HepG2 (cell line): ENCODE measurements at regions not wholly inside any gene's neighbourhood (a gene's known extent, or its start where the extent isn't known, plus 50 kb on each side); places are given as distances from the start of the nearest gene placed in this dataset.

Experiments used
- CCAR2 ChIP-seq: fragments of 200-400 bp; formaldehyde crosslinking; optimal IDR thresholded peaks from 2 replicates; pipeline ENCODE3; 2018; ENCODE audit warnings: low read depth, mild to moderate bottlenecking, low read length, moderate library complexity
- FOXJ3 ChIP-seq: sonication (generic); formaldehyde crosslinking; IDR thresholded peaks from 2 replicates; pipeline ENCODE4 v1.4.0; 2020; ENCODE audit warnings: missing genetic modification reagents, mild to moderate bottlenecking, borderline replicate concordance
- HMGA1 ChIP-seq: sonication (generic); formaldehyde crosslinking; conservative IDR thresholded peaks from 2 replicates; pipeline ENCODE4 v1.4.0; 2020; ENCODE audit warnings: missing genetic modification reagents
- MYNN ChIP-seq: sonication (generic); formaldehyde crosslinking; IDR thresholded peaks from 2 replicates; pipeline ENCODE4 v1.4.0; 2020; ENCODE audit warnings: mild to moderate bottlenecking, low read depth, missing genetic modification reagents
- NBN ChIP-seq: fragments of 450-650 bp; conservative IDR thresholded peaks from 2 replicates; pipeline ENCODE4 v1.6.1; 2017
- NFKBIZ ChIP-seq: IDR thresholded peaks from 2 replicates; pipeline ENCODE4 v1.6.1; 2018; ENCODE audit warnings: missing genetic modification reagents, missing compliant biosample characterization
- NFYB ChIP-seq: sonication (generic); formaldehyde crosslinking; IDR thresholded peaks from 2 replicates; pipeline ENCODE4 v1.4.0; 2020; ENCODE audit warnings: missing genetic modification reagents
- RFX5 ChIP-seq: IDR thresholded peaks from 2 replicates; pipeline ENCODE4 v1.6.1; 2011; ENCODE audit warnings: low read depth, low read length, improper control_type of control experiment
- STAT5B ChIP-seq: sonication (generic); formaldehyde crosslinking; IDR thresholded peaks from 2 replicates; pipeline ENCODE4 v1.4.0; 2020; ENCODE audit warnings: missing genetic modification reagents
- ZFP36 ChIP-seq: fragments of 150-350 bp; IDR thresholded peaks from 2 replicates; pipeline ENCODE4 v1.6.1; 2018; ENCODE audit warnings: borderline replicate concordance, low read length, low read depth; ENCODE audit not compliant: partially characterized antibody
- ZNF282 ChIP-seq: fragments of 450-650 bp; IDR thresholded peaks from 2 replicates; pipeline ENCODE4 v1.6.1; 2018; ENCODE audit not compliant: partially characterized antibody
- ZNF614 ChIP-seq: IDR thresholded peaks from 2 replicates; pipeline ENCODE4 v1.6.1; 2018; ENCODE audit warnings: missing biosample characterization, missing genetic modification reagents, inconsistent platforms, borderline replicate concordance
- ZNF652 ChIP-seq: IDR thresholded peaks from 2 replicates; pipeline ENCODE4 v1.6.1; 2016; ENCODE audit warnings: low read depth, borderline replicate concordance
- ZNF660 ChIP-seq: sonication (generic); formaldehyde crosslinking; IDR thresholded peaks from 2 replicates; pipeline ENCODE4 v1.5.1; 2020; ENCODE audit warnings: mild to moderate bottlenecking, low read depth, missing genetic modification reagents, borderline replicate concordance
- TF ChIP-seq, protein P1 (sequence below): sonication (generic); formaldehyde crosslinking; IDR thresholded peaks from 2 replicates; pipeline ENCODE4 v1.4.0; 2020; ENCODE audit warnings: missing genetic modification reagents
- TF ChIP-seq, protein P2 (sequence below): sonication (generic); formaldehyde crosslinking; IDR thresholded peaks from 2 replicates; pipeline ENCODE4 v1.8.1; 2023; ENCODE audit warnings: mild to moderate bottlenecking, missing genetic modification reagents
- TF ChIP-seq, protein P3 (sequence below): sonication (generic); formaldehyde crosslinking; IDR thresholded peaks from 2 replicates; pipeline ENCODE4 v1.8.1; 2023; ENCODE audit warnings: missing genetic modification reagents, mild to moderate bottlenecking, borderline replicate concordance
- TF ChIP-seq, protein P4 (sequence below): IDR thresholded peaks from 2 replicates; pipeline ENCODE4 v1.6.1; 2016; ENCODE audit warnings: low read depth, missing genetic modification reagents, missing compliant biosample characterization

DNA sequence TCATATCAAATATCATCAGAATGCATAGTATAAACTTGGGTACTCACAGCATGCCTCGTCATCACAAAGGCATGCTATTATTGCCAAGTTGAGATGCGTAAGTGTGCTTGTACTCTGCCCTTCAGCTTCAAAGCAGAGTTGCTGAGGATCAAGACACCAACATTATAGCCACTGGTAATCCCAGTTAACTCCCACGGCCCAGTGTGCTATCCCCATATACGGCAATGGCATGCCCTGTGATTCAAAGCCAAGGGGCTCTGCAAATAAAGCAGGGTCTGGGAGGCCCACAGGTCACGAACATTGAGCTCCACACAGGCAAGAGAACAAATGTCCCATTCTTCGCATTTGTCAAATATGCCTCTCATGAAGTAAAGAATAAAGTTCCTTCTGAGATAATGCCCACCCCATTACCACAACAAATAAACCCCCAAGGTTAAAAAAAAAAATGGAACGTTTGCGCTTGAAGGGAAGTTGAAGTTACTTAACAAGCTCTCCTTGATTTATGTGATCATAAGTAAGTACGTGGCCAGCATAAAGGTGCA is 298.1 kb upstream of the NECTIN3 start (continued):
- TF ChIP-seq ZNF660 (no peak), ZNF652 (CRISPR knock-in tag) (peak; percentile 78), ZNF282 (no peak), ZFP36 (peak; percentile 82), ZNF614 (CRISPR knock-in tag) (peak; percentile 79), STAT5B (CRISPR knock-in tag) (no peak), MYNN (CRISPR knock-in tag) (no peak), NFKBIZ (peak; percentile 88; the same call in 1 of the 2 replicates), NFYB (CRISPR knock-in tag) (no peak), FOXJ3 (peak; percentile 95; the same call in 1 of the 2 replicates), CCAR2 (no peak), RFX5 (no peak), HMGA1 (CRISPR knock-in tag) (no peak), NBN (no peak)
- TF ChIP-seq, protein P1, sequence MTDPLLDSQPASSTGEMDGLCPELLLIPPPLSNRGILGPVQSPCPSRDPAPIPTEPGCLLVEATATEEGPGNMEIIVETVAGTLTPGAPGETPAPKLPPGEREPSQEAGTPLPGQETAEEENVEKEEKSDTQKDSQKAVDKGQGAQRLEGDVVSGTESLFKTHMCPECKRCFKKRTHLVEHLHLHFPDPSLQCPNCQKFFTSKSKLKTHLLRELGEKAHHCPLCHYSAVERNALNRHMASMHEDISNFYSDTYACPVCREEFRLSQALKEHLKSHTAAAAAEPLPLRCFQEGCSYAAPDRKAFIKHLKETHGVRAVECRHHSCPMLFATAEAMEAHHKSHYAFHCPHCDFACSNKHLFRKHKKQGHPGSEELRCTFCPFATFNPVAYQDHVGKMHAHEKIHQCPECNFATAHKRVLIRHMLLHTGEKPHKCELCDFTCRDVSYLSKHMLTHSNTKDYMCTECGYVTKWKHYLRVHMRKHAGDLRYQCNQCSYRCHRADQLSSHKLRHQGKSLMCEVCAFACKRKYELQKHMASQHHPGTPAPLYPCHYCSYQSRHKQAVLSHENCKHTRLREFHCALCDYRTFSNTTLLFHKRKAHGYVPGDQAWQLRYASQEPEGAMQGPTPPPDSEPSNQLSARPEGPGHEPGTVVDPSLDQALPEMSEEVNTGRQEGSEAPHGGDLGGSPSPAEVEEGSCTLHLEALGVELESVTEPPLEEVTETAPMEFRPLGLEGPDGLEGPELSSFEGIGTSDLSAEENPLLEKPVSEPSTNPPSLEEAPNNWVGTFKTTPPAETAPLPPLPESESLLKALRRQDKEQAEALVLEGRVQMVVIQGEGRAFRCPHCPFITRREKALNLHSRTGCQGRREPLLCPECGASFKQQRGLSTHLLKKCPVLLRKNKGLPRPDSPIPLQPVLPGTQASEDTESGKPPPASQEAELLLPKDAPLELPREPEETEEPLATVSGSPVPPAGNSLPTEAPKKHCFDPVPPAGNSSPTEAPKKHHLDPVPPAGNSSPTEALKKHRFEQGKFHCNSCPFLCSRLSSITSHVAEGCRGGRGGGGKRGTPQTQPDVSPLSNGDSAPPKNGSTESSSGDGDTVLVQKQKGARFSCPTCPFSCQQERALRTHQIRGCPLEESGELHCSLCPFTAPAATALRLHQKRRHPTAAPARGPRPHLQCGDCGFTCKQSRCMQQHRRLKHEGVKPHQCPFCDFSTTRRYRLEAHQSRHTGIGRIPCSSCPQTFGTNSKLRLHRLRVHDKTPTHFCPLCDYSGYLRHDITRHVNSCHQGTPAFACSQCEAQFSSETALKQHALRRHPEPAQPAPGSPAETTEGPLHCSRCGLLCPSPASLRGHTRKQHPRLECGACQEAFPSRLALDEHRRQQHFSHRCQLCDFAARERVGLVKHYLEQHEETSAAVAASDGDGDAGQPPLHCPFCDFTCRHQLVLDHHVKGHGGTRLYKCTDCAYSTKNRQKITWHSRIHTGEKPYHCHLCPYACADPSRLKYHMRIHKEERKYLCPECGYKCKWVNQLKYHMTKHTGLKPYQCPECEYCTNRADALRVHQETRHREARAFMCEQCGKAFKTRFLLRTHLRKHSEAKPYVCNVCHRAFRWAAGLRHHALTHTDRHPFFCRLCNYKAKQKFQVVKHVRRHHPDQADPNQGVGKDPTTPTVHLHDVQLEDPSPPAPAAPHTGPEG (CRISPR knock-in tag), result no peak
- TF ChIP-seq, protein P2, sequence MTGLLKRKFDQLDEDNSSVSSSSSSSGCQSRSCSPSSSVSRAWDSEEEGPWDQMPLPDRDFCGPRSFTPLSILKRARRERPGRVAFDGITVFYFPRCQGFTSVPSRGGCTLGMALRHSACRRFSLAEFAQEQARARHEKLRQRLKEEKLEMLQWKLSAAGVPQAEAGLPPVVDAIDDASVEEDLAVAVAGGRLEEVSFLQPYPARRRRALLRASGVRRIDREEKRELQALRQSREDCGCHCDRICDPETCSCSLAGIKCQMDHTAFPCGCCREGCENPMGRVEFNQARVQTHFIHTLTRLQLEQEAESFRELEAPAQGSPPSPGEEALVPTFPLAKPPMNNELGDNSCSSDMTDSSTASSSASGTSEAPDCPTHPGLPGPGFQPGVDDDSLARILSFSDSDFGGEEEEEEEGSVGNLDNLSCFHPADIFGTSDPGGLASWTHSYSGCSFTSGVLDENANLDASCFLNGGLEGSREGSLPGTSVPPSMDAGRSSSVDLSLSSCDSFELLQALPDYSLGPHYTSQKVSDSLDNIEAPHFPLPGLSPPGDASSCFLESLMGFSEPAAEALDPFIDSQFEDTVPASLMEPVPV (CRISPR knock-in tag), result no peak
- TF ChIP-seq, protein P3, sequence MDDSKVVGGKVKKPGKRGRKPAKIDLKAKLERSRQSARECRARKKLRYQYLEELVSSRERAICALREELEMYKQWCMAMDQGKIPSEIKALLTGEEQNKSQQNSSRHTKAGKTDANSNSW (CRISPR knock-in tag), result no peak
- TF ChIP-seq, protein P4, sequence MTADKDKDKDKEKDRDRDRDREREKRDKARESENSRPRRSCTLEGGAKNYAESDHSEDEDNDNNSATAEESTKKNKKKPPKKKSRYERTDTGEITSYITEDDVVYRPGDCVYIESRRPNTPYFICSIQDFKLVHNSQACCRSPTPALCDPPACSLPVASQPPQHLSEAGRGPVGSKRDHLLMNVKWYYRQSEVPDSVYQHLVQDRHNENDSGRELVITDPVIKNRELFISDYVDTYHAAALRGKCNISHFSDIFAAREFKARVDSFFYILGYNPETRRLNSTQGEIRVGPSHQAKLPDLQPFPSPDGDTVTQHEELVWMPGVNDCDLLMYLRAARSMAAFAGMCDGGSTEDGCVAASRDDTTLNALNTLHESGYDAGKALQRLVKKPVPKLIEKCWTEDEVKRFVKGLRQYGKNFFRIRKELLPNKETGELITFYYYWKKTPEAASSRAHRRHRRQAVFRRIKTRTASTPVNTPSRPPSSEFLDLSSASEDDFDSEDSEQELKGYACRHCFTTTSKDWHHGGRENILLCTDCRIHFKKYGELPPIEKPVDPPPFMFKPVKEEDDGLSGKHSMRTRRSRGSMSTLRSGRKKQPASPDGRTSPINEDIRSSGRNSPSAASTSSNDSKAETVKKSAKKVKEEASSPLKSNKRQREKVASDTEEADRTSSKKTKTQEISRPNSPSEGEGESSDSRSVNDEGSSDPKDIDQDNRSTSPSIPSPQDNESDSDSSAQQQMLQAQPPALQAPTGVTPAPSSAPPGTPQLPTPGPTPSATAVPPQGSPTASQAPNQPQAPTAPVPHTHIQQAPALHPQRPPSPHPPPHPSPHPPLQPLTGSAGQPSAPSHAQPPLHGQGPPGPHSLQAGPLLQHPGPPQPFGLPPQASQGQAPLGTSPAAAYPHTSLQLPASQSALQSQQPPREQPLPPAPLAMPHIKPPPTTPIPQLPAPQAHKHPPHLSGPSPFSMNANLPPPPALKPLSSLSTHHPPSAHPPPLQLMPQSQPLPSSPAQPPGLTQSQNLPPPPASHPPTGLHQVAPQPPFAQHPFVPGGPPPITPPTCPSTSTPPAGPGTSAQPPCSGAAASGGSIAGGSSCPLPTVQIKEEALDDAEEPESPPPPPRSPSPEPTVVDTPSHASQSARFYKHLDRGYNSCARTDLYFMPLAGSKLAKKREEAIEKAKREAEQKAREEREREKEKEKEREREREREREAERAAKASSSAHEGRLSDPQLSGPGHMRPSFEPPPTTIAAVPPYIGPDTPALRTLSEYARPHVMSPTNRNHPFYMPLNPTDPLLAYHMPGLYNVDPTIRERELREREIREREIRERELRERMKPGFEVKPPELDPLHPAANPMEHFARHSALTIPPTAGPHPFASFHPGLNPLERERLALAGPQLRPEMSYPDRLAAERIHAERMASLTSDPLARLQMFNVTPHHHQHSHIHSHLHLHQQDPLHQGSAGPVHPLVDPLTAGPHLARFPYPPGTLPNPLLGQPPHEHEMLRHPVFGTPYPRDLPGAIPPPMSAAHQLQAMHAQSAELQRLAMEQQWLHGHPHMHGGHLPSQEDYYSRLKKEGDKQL (CRISPR knock-in tag), result peak; percentile 87
